ENCODE measurements at regions not wholly inside any gene's neighbourhood (a gene's known extent, or its start where the extent isn't known, plus 50 kb on each side); places are given as distances from the start of the nearest gene placed in this dataset.

DNA sequence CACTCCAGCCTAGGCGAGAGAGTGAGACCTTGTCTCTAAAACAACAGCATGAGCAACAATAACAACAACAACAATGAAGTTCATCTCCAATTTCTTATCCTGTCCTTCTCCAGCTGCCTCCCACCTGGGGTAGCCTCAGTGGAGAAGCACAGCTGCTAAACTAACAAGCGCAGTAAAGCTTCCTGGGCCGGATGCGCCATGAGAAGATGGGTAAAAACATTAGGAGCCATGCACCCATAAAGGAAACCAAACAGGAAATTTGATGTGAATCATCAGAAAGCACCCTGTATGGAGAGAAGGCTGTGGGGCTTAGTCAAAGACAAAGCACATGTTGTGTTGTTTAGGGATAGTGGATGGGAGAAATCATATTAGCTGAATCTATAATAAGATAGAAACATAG is 61.1 kb upstream of the CCN6 start:
- Mint-ChIP-seq H3K9me3 (ENCODE audit: low read depth, unreplicated experiment) (no peaks in the 10 kb centered on the region), H3K4me3 (ENCODE audit: low read depth, unreplicated experiment) (no peak overlapping the region), H3K4me1 (ENCODE audit: low read depth, unreplicated experiment) (peaks cover 24% of the 10 kb centered on the region), H3K36me3 (ENCODE audit: insufficient read depth, unreplicated experiment) (no peaks in the 10 kb centered on the region), H3K27ac (ENCODE audit: unreplicated experiment) (no peak overlapping the region), H3K27me3 (ENCODE audit: unreplicated experiment) (no peaks in the 10 kb centered on the region)
- CTCF ChIA-PET: no interaction called here
- no peak for DNase-seq
- no TSS peak for BruUV-seq (replicated peaks)
- intact Hi-C loops (cut with micrococcal nuclease; ENCODE audit: unreplicated experiment): no loop called here
- TF ChIP-seq, protein P1, sequence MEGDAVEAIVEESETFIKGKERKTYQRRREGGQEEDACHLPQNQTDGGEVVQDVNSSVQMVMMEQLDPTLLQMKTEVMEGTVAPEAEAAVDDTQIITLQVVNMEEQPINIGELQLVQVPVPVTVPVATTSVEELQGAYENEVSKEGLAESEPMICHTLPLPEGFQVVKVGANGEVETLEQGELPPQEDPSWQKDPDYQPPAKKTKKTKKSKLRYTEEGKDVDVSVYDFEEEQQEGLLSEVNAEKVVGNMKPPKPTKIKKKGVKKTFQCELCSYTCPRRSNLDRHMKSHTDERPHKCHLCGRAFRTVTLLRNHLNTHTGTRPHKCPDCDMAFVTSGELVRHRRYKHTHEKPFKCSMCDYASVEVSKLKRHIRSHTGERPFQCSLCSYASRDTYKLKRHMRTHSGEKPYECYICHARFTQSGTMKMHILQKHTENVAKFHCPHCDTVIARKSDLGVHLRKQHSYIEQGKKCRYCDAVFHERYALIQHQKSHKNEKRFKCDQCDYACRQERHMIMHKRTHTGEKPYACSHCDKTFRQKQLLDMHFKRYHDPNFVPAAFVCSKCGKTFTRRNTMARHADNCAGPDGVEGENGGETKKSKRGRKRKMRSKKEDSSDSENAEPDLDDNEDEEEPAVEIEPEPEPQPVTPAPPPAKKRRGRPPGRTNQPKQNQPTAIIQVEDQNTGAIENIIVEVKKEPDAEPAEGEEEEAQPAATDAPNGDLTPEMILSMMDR (IDR thresholded peaks at IDR 0.05; ENCODE audit: unreplicated experiment): no peak

DNA sequence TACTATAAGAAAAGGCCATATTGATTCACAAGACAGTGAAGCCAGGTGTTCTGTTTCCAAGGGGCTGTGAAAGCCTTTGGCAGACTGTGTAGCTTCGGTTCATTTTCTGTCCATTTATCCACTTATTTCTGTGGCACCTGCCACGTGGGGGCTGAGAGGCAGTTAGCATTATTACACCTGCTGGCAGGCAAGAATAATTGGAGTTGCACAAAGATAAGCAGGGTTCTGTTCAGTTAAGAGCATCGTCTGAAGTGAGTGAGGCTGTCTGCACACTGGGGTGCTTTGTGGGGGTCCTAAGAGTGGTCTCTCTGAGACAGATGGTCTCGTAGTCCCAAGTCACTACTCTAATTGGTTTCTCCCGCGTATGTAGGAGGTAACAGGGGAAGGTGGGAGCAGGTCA is 60.6 kb upstream of the CCN6 start:
- Mint-ChIP-seq H3K27ac (ENCODE audit: unreplicated experiment) (no peak overlapping the region), H3K4me1 (ENCODE audit: low read depth, unreplicated experiment) (peaks cover 24% of the 10 kb centered on the region), H3K4me3 (ENCODE audit: low read depth, unreplicated experiment) (no peak overlapping the region), H3K9me3 (ENCODE audit: low read depth, unreplicated experiment) (no peaks in the 10 kb centered on the region), H3K27me3 (ENCODE audit: unreplicated experiment) (no peaks in the 10 kb centered on the region), H3K36me3 (ENCODE audit: insufficient read depth, unreplicated experiment) (no peaks in the 10 kb centered on the region)
- BruUV-seq (replicated peaks): no TSS peak
- CTCF ChIA-PET: no interaction called here
- DNase-seq: no peak
- TF ChIP-seq, protein P1 (IDR thresholded peaks at IDR 0.05; ENCODE audit: unreplicated experiment): no peak
- intact Hi-C loops (cut with micrococcal nuclease; ENCODE audit: unreplicated experiment): no loop called here

DNA sequence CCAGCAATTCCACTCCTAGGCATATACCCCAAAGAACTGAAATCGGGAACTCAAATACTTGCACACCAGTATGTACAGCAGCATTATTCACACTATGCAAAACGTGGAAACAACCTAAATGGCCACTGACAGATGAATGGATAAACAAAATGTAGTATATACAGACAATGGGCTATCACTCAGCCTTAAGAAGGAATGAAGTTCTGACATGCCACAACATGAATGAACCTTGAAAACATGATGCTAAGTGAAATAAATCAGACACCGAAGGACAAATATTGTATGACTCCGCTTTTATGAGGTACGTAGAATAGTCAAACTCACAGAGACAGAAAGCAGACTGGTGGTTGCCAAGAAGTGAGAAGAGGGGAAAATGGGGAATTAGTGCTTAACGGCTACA is 59.1 kb upstream of the CCN6 start:
- intact Hi-C loops (cut with micrococcal nuclease; ENCODE audit: unreplicated experiment): loop anchor here (5.0 kb wide), 1 partner anchor 197 kb away; no protein-coding TSS in a partner anchor
- CTCF ChIA-PET: no interaction called here
- Mint-ChIP-seq H3K9me3 (ENCODE audit: low read depth, unreplicated experiment) (no peaks in the 10 kb centered on the region), H3K27me3 (ENCODE audit: unreplicated experiment) (no peaks in the 10 kb centered on the region), H3K36me3 (ENCODE audit: insufficient read depth, unreplicated experiment) (no peaks in the 10 kb centered on the region), H3K4me1 (ENCODE audit: low read depth, unreplicated experiment) (peaks cover 15% of the 10 kb centered on the region), H3K4me3 (ENCODE audit: low read depth, unreplicated experiment) (no peak overlapping the region), H3K27ac (ENCODE audit: unreplicated experiment) (no peak overlapping the region)
- TF ChIP-seq, protein P1 (IDR thresholded peaks at IDR 0.05; ENCODE audit: unreplicated experiment): no peak
- no TSS peak for BruUV-seq (replicated peaks)
- DNase-seq: no peak

GRCh38 chr6:111995404-111995803 is 58.5 kb upstream of the CCN6 start:
- H3K4me1 Mint-ChIP-seq (ENCODE audit: low read depth, unreplicated experiment): peaks cover 13% of the 10 kb centered on the region
- DNase-seq: no peak
- TF ChIP-seq, protein P1 (IDR thresholded peaks at IDR 0.05; ENCODE audit: unreplicated experiment): no peak
- H3K27ac Mint-ChIP-seq (ENCODE audit: unreplicated experiment): no peak overlapping the region
- H3K4me3 Mint-ChIP-seq (ENCODE audit: low read depth, unreplicated experiment): no peak overlapping the region
- no TSS peak for BruUV-seq (replicated peaks)
- no peaks in the 10 kb centered on the region for H3K36me3 Mint-ChIP-seq (ENCODE audit: insufficient read depth, unreplicated experiment)
- H3K27me3 Mint-ChIP-seq (ENCODE audit: unreplicated experiment): no peaks in the 10 kb centered on the region
- H3K9me3 Mint-ChIP-seq (ENCODE audit: low read depth, unreplicated experiment): no peaks in the 10 kb centered on the region
- intact Hi-C loops (cut with micrococcal nuclease; ENCODE audit: unreplicated experiment): loop anchor here (5.0 kb wide), 1 partner anchor 198 kb away; no protein-coding TSS in a partner anchor
- CTCF ChIA-PET: no interaction called here

All from Calu3 (cell line).